ENCODE measurements at regions not wholly inside any gene's neighbourhood (a gene's known extent, or its start where the extent isn't known, plus 50 kb on each side); places are given as distances from the start of the nearest gene placed in this dataset.

GRCh38 chr9:2319421-2319820, 302.2 kb upstream of the VLDLR start:
- DNase-seq = no peak

GRCh38 chr9:2320114-2320513, 301.5 kb upstream of the VLDLR start:
- DNase-seq = no peak

GRCh38 chr9:2320632-2321031, 301.0 kb upstream of the VLDLR start:
- no peak for DNase-seq

GRCh38 chr9:2321523-2322148, 300.0 kb upstream of the VLDLR start:
- no peak for DNase-seq

- DNase-seq = no peak
These were observed 296.8 kb upstream of the VLDLR start for GRCh38 chr9:2324742-2325141.

- DNase-seq = no peak
These were observed 288.9 kb upstream of the VLDLR start for GRCh38 chr9:2332663-2333062.

GRCh38 chr9:2335260-2335659, 286.3 kb upstream of the VLDLR start:
- no peak for DNase-seq

GRCh38 chr9:2336055-2336454, 285.5 kb upstream of the VLDLR start:
- no peak for DNase-seq

GRCh38 chr9:2337131-2337530, 284.5 kb upstream of the VLDLR start:
- no peak for DNase-seq

GRCh38 chr9:2337627-2338026, 284.0 kb upstream of the VLDLR start:
- DNase-seq = no peak

- DNase-seq = no peak
These were observed 282.7 kb upstream of the VLDLR start for GRCh38 chr9:2338777-2339365.

- DNase-seq = no peak
These were observed 282.2 kb upstream of the VLDLR start for GRCh38 chr9:2339416-2339815.

- DNase-seq = no peak
These were observed 281.4 kb upstream of the VLDLR start for GRCh38 chr9:2340046-2340760.

GRCh38 chr9:2341126-2341525, 280.5 kb upstream of the VLDLR start:
- DNase-seq = no peak

- DNase-seq = no peak
These were observed 279.6 kb upstream of the VLDLR start for GRCh38 chr9:2341956-2342355.

- no peak for DNase-seq
These were observed 277.8 kb upstream of the VLDLR start for GRCh38 chr9:2343756-2344155.

- DNase-seq = no peak
These were observed 277.2 kb upstream of the VLDLR start for GRCh38 chr9:2344436-2344835.

- no peak for DNase-seq
These were observed 276.6 kb upstream of the VLDLR start for GRCh38 chr9:2345013-2345412.

- DNase-seq = no peak
These were observed 275.2 kb upstream of the VLDLR start for GRCh38 chr9:2346277-2346913.

- DNase-seq = no peak
These were observed 270.3 kb upstream of the VLDLR start for GRCh38 chr9:2351324-2351723.

GRCh38 chr9:2354216-2354615, 267.4 kb upstream of the VLDLR start:
- DNase-seq = no peak

GRCh38 chr9:2354856-2355696, 266.5 kb upstream of the VLDLR start:
- DNase-seq = no peak

GRCh38 chr9:2355697-2355983, 265.9 kb upstream of the VLDLR start:
- DNase-seq = no peak

All from CD4-positive, alpha-beta T cell treated with Interleukin-4 for 4 hours (primary cell).